ENCODE measurements at regions not wholly inside any gene's neighbourhood (a gene's known extent, or its start where the extent isn't known, plus 50 kb on each side); places are given as distances from the start of the nearest gene placed in this dataset.

GRCh38 chr2:71919708-71920107 lies 228.0 kb downstream of the CYP26B1 start:
- TF ChIP-seq CTCF (IDR thresholded peaks at IDR 0.05) = no peak
- TF ChIP-seq POLR2AphosphoS5 (IDR thresholded peaks at IDR 0.05) = no peak
- TF ChIP-seq EP300 (IDR thresholded peaks at IDR 0.05) = no peak
- no peak for TF ChIP-seq POLR2A (IDR thresholded peaks at IDR 0.05)
